ENCODE measurements at regions not wholly inside any gene's neighbourhood (a gene's known extent, or its start where the extent isn't known, plus 50 kb on each side); places are given as distances from the start of the nearest gene placed in this dataset.

DNA sequence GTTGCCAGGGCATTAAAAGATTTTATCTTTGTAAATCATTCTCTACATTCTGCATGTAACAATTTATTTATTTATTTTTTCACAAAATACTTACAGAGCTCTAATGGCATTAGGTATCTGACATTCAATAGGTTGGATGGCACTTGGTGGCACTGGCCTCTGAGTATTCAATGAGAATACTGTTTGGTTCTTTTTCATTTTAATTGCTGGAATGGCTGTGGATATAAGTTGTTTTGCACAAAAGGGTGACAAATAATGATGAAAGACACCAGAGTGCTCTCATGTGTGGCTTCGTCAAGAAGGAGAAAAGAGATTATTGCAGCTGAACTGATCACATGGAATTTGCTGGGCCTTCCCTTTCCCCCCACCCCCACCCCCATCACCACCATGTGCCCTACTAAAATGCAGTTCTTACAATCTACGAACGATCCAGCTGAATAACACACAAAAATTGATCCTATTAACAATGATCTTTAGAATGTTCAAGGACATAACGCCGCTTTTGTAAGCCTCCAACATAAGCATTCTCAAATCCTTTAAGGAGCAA is 195.2 kb upstream of the POU3F2 start:
- no peak overlapping the region for H3K27ac ChIP-seq
- no peak for DNase-seq (ENCODE audit: low read depth in 1 of 2, low spot score in 2 of 2)
- H3K4me3 ChIP-seq: no peak overlapping the region
- H3K4me1 ChIP-seq (replicated peaks): peaks cover 20% of the 10 kb centered on the region
- no peaks in the 10 kb centered on the region for H3K27me3 ChIP-seq (replicated peaks)
- H3K36me3 ChIP-seq: no peaks in the 10 kb centered on the region
- H3K9me3 ChIP-seq (replicated peaks): no peaks in the 10 kb centered on the region

GRCh38 chr6:98640366-98640765 is 194.0 kb upstream of the POU3F2 start:
- Histone ChIP-seq H3K27ac (no peak overlapping the region), H3K9me3 (replicated peaks) (no peaks in the 10 kb centered on the region)
- DNase-seq (ENCODE audit: low read depth in 1 of 2, low spot score in 2 of 2): no peak

GRCh38 chr6:98641949-98642719 is 192.2 kb upstream of the POU3F2 start:
- peak overlapping the region; percentile 58 for H3K27ac ChIP-seq
- peak; percentile 57 to 66 for DNase-seq (ENCODE audit: low read depth in 1 of 2, low spot score in 2 of 2)

More at GRCh38 chr6:98640366-98640765, 194.0 kb upstream of the POU3F2 start:
- no peaks in the 10 kb centered on the region for H3K36me3 ChIP-seq
- no peaks in the 10 kb centered on the region for H3K27me3 ChIP-seq (replicated peaks)
- H3K4me3 ChIP-seq: no peak overlapping the region
- peaks cover 20% of the 10 kb centered on the region for H3K4me1 ChIP-seq (replicated peaks)

DNA sequence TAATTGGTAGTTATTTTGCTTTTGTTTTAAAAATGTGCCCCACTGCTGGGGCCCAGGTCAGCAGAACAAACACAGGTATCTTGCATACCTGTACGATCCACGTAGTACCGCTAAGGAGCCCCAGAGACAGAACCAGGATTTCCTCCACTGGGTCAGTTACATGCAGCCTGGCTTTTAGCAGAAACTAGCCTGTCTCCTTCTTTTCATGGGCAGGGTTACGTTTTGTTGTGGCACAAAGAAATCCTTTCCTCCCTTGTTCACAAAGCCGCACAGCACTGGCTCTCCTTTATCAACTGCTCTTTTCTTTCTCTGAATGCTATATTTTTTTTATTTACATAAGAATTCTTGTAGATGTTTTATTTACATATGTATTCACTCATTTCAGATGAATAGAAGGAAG is 190.3 kb upstream of the POU3F2 start:
- no peak for DNase-seq (ENCODE audit: low read depth in 1 of 2, low spot score in 2 of 2)
- peaks cover 20% of the 10 kb centered on the region for H3K4me1 ChIP-seq (replicated peaks)
- no peaks in the 10 kb centered on the region for H3K36me3 ChIP-seq
- no peak overlapping the region for H3K27ac ChIP-seq
- H3K9me3 ChIP-seq (replicated peaks): no peaks in the 10 kb centered on the region
- no peak overlapping the region for H3K4me3 ChIP-seq
- no peaks in the 10 kb centered on the region for H3K27me3 ChIP-seq (replicated peaks)

More at GRCh38 chr6:98641949-98642719, 192.2 kb upstream of the POU3F2 start:
- no peak overlapping the region for H3K4me3 ChIP-seq
- H3K36me3 ChIP-seq: no peaks in the 10 kb centered on the region
- no peaks in the 10 kb centered on the region for H3K9me3 ChIP-seq (replicated peaks)
- peaks cover 20% of the 10 kb centered on the region for H3K4me1 ChIP-seq (replicated peaks)
- no peaks in the 10 kb centered on the region for H3K27me3 ChIP-seq (replicated peaks)

DNA sequence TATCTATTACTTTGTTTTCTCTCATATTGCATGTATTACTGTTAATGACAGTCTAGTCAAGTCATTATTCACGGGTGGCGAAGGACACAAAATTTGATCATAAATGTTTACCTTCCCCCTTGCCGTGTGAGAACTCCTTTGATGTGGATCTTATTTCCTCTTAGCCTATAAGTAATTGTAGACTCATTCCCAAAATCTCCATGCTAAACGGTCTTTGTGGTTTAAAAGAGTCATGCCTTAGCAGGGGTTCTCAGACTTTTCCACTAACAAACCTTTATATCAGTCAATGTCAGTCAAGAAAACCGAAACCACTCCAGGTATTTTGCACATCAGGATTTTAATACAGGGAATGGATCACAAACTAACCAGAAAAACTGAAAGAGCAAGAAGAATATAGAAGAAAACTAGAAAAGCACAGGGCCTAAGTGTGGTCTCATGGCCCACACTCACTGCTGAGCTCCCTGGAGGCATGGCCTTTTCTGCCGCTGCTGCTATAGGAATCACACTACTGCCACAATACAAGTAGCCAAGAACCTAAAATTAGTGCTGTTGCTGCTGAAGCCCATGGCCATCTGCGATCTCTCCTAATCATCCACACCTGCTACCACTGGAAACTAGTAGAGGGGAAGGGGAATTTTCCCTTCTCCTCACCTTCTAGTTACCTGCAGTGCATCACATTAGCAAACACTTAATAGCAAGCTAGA is 186.0 kb upstream of the POU3F2 start:
- no peak overlapping the region for H3K27ac ChIP-seq

DNA sequence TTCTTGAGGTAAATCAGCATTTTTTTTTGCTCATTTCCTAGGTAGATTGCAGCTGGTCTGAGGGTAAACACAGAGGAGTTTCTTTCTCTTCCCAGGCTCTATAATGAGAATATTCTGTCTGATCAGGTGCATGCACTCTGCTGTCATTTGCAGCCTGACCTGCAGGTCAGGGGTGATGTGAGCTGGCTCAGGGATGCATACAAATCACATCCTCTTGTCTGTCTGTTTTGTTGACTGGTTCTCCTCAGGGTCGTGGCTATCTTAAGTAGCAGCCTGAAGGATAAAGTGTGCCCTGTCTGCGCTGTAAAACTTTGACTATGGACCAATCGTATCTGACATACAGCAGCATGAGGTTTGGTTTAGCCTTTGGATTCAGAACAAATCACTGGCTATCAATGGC is 183.4 kb upstream of the POU3F2 start:
- DNase-seq (ENCODE audit: low read depth in 1 of 2, low spot score in 2 of 2): no peak
- Histone ChIP-seq H3K4me3 (no peak overlapping the region), H3K27me3 (replicated peaks) (no peaks in the 10 kb centered on the region), H3K4me1 (replicated peaks) (peaks cover 11% of the 10 kb centered on the region; the same call in 1 of the 2 replicates), H3K36me3 (no peaks in the 10 kb centered on the region), H3K9me3 (replicated peaks) (no peaks in the 10 kb centered on the region), H3K27ac (no peak overlapping the region)

More for the DNA sequence above, 186.0 kb upstream of the POU3F2 start:
- no peaks in the 10 kb centered on the region for H3K36me3 ChIP-seq
- DNase-seq (ENCODE audit: low read depth in 1 of 2, low spot score in 2 of 2): no peak
- H3K27me3 ChIP-seq (replicated peaks): no peaks in the 10 kb centered on the region
- H3K4me3 ChIP-seq: no peak overlapping the region
- H3K9me3 ChIP-seq (replicated peaks): no peaks in the 10 kb centered on the region
- peaks cover 10% of the 10 kb centered on the region for H3K4me1 ChIP-seq (replicated peaks)

GRCh38 chr6:98653179-98653578 is 181.2 kb upstream of the POU3F2 start:
- Histone ChIP-seq H3K36me3 (no peaks in the 10 kb centered on the region), H3K4me1 (replicated peaks) (peaks cover 11% of the 10 kb centered on the region; the same call in 1 of the 2 replicates), H3K27me3 (replicated peaks) (no peaks in the 10 kb centered on the region), H3K4me3 (no peak overlapping the region), H3K9me3 (replicated peaks) (no peaks in the 10 kb centered on the region), H3K27ac (no peak overlapping the region)
- DNase-seq (ENCODE audit: low read depth in 1 of 2, low spot score in 2 of 2): peak in 1 of 2 experiments; percentile 48

DNA sequence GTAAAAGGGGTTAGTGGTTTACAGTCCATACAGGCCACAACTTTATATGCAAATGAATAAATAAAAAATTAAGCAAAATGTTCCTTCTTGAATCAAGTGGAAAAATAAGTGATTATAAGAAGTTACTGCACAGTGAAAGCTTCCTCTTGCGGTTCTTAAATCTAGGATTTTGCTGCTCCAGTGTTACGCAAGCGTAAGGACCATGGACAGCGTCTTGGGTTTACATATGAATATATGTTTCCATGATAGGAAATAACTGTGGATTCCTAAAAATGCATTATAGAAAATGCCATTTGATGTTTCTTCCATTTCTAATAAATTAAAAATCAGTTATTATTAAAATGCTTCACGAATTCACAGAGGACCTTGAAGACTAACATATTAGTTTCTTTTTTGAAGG is 176.6 kb upstream of the POU3F2 start:
- H3K4me3 ChIP-seq: no peak overlapping the region
- H3K27ac ChIP-seq: no peak overlapping the region
- no peaks in the 10 kb centered on the region for H3K36me3 ChIP-seq
- 0 out of 2 replicates have a peak, but pooled peaks cover 2% of the 10 kb centered on the region for H3K27me3 ChIP-seq (replicated peaks)
- H3K9me3 ChIP-seq (replicated peaks): no peaks in the 10 kb centered on the region
- DNase-seq (ENCODE audit: low read depth in 1 of 2, low spot score in 2 of 2): no peak
- peaks cover 8% of the 10 kb centered on the region; the same call in 1 of the 2 replicates for H3K4me1 ChIP-seq (replicated peaks)

DNA sequence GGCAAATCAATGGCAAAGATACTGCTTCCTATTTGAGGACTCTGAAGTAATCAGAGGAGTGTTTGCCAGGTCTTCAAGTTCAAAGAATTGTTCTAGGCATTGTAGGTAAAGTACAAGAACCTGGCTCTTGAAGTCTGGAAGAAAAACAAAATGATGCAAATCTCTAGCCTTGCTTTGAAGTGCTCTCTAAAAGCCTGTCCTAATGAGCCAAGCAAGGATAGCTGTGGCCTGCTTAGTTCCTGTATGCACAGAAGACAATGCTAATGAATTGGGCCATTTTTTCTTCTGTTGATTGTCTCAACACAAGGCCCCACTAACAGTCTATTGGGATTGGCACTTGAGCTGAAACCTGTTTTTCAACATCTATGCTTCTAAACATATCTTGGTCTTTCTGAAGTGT is 165.0 kb upstream of the POU3F2 start:
- Histone ChIP-seq H3K4me1 (replicated peaks) (no peaks in the 10 kb centered on the region), H3K27ac (no peak overlapping the region), H3K27me3 (replicated peaks) (peaks cover 4% of the 10 kb centered on the region; the same call in 1 of the 2 replicates), H3K4me3 (no peak overlapping the region), H3K9me3 (replicated peaks) (no peaks in the 10 kb centered on the region), H3K36me3 (no peaks in the 10 kb centered on the region)
- DNase-seq (ENCODE audit: low read depth in 1 of 2, low spot score in 2 of 2): no peak

- Histone ChIP-seq H3K27ac (no peak overlapping the region), H3K9me3 (replicated peaks) (no peaks in the 10 kb centered on the region), H3K4me1 (replicated peaks) (no peaks in the 10 kb centered on the region), H3K27me3 (replicated peaks) (peaks cover 4% of the 10 kb centered on the region; the same call in 1 of the 2 replicates), H3K36me3 (no peaks in the 10 kb centered on the region), H3K4me3 (no peak overlapping the region)
- DNase-seq (ENCODE audit: low read depth in 1 of 2, low spot score in 2 of 2): no peak
Observed at GRCh38 chr6:98670045-98670746, 164.2 kb upstream of the POU3F2 start.

DNA sequence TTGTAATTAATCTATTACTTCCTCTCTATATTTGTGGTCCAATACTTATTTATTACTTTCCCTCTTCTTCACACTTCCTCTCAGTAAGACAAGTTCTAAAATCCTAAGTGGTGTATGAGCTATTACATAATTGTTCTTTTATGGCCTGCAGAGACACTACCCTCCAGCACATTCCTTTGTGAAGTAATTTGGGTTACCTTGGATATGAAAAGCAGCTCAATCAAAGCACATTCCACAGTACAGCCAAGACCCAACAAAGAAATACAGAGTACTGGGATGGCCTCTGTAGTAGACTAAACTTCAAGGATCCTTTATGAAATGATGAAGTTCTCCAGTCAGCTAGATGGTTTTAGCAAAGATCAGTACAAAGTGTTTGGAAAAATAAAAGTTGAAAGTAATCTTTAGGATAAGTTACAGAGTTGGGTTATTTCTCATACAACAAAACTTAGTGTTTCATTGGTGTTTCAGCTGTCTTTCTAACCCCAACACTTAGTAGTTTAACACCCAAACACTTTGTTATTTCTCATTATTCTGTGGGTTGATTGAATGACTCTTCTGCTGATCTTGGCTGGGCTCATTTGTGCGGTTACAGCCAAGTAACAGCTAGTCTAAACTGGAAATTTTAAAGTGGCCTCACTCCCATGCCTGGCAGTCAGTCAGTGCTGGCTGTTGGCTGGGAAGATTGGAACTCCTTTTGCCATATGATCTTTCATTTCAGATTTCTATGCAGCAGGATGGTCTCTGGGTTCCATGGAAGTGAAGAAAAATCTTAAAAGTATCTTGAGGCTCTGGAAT is 161.5 kb upstream of the POU3F2 start:
- H3K27ac ChIP-seq: no peak overlapping the region
- no peaks in the 10 kb centered on the region for H3K9me3 ChIP-seq (replicated peaks)
- H3K4me1 ChIP-seq (replicated peaks): no peaks in the 10 kb centered on the region
- no peaks in the 10 kb centered on the region for H3K36me3 ChIP-seq
- H3K27me3 ChIP-seq (replicated peaks): peaks cover 7% of the 10 kb centered on the region; the same call in 1 of the 2 replicates
- no peak for DNase-seq (ENCODE audit: low read depth in 1 of 2, low spot score in 2 of 2)
- H3K4me3 ChIP-seq: no peak overlapping the region

- H3K36me3 ChIP-seq: no peaks in the 10 kb centered on the region
- no peak overlapping the region for H3K27ac ChIP-seq
- peaks cover 3% of the 10 kb centered on the region; the same call in 1 of the 2 replicates for H3K27me3 ChIP-seq (replicated peaks)
- no peaks in the 10 kb centered on the region for H3K9me3 ChIP-seq (replicated peaks)
- DNase-seq (ENCODE audit: low read depth in 1 of 2, low spot score in 2 of 2): no peak
- H3K4me1 ChIP-seq (replicated peaks): no peaks in the 10 kb centered on the region
- H3K4me3 ChIP-seq: no peak overlapping the region
Observed at GRCh38 chr6:98678481-98678880, 155.9 kb upstream of the POU3F2 start.
